GM23338 (cell line): ENCODE measurements at regions not wholly inside any gene's neighbourhood (a gene's known extent, or its start where the extent isn't known, plus 50 kb on each side); places are given as distances from the start of the nearest gene placed in this dataset.

Experiments
- ATAC-seq: fragments of 200-7000 bp; cut with Tn5 transposase; 3 replicates; pipeline ENCODE4 v1.9.1; 2020
- DNase-seq: peaks from one replicate; pipeline ENCODE4 v3.0.0-alpha.2; 2015; ENCODE audit warnings: low spot score
- H2AFZ ChIP-seq: fragments of 200-600 bp; sonication (generic); 2 replicates; pipeline ENCODE4 v1.8.0; 2016; ENCODE audit warnings: antibody characterized with exemption, mild to moderate bottlenecking, moderate library complexity
- H3F3A ChIP-seq: fragments of 200-600 bp; sonication (generic); replicated peaks from 2 replicates; pipeline ENCODE4 v1.8.0; 2017; ENCODE audit warnings: antibody characterized with exemption, mixed run types, low read depth
- H3K27ac ChIP-seq: fragments of 200-600 bp; sonication (generic); 2 replicates; pipeline ENCODE4 v1.6.1; 2016; ENCODE audit warnings: low read depth
- H3K27me3 ChIP-seq: fragments of 200-600 bp; sonication (generic); 2 replicates; pipeline ENCODE4 v1.8.0; 2016; ENCODE audit warnings: mild to moderate bottlenecking, mixed run types, moderate library complexity; ENCODE audit not compliant: insufficient read depth
- H3K36me3 ChIP-seq: fragments of 200-600 bp; sonication (generic); 2 replicates; pipeline ENCODE4 v1.8.0; 2016; ENCODE audit warnings: mild to moderate bottlenecking; ENCODE audit not compliant: insufficient read depth
- H3K4me1 ChIP-seq: fragments of 200-600 bp; sonication (generic); 2 replicates; pipeline ENCODE4 v1.8.0; 2016; ENCODE audit warnings: mild to moderate bottlenecking, moderate library complexity; ENCODE audit not compliant: insufficient read depth
- H3K4me2 ChIP-seq: fragments of 200-600 bp; sonication (generic); 2 replicates; pipeline ENCODE4 v1.7.1; 2017; ENCODE audit warnings: mixed run types
- H3K4me3 ChIP-seq: fragments of 200-600 bp; sonication (generic); 2 replicates; pipeline ENCODE4 v1.6.1; 2016; ENCODE audit warnings: mixed run types
- H3K79me2 ChIP-seq: fragments of 200-600 bp; sonication (generic); replicated peaks from 2 replicates; pipeline ENCODE4 v1.8.0; 2017; ENCODE audit warnings: mild to moderate bottlenecking; ENCODE audit not compliant: insufficient read depth
- H3K9me2 ChIP-seq: fragments of 200-600 bp; sonication (generic); 2 replicates; pipeline ENCODE4 v1.8.0; 2017; ENCODE audit not compliant: insufficient read depth
- H4K20me1 ChIP-seq: fragments of 200-600 bp; sonication (generic); replicated peaks from 2 replicates; pipeline ENCODE4 v1.8.0; 2017; ENCODE audit warnings: mild to moderate bottlenecking; ENCODE audit not compliant: insufficient read depth
- H3K27ac Mint-ChIP-seq: 2 replicates; pipeline ENCODE4 v1.8.0; 2020; ENCODE audit warnings: inconsistent platforms, mild to moderate bottlenecking, moderate library complexity, mixed read lengths
- H3K27me3 Mint-ChIP-seq: 3 replicates; pipeline ENCODE4 v1.8.0; 2022; ENCODE audit warnings: low read depth, mild to moderate bottlenecking, moderate library complexity, mixed read lengths, inconsistent platforms; ENCODE audit not compliant: insufficient read depth, poor library complexity
- H3K36me3 Mint-ChIP-seq: 3 replicates; pipeline ENCODE4 v1.8.0; 2021; ENCODE audit warnings: low read depth, mild to moderate bottlenecking, inconsistent platforms, moderate library complexity, mixed read lengths
- H3K4me1 Mint-ChIP-seq: 3 replicates; pipeline ENCODE4 v1.8.0; 2020; ENCODE audit warnings: mild to moderate bottlenecking, inconsistent platforms, mixed read lengths
- H3K4me3 Mint-ChIP-seq: 3 replicates; pipeline ENCODE4 v1.8.0; 2021; ENCODE audit warnings: moderate library complexity, mild to moderate bottlenecking, inconsistent platforms, mixed read lengths
- H3K9me3 Mint-ChIP-seq: 3 replicates; pipeline ENCODE4 v1.8.0; 2020; ENCODE audit warnings: moderate library complexity, mild to moderate bottlenecking, inconsistent platforms, mixed read lengths
- CREB1 ChIP-seq: fragments of 250-450 bp; sonication (Bioruptor Pico); IDR thresholded peaks from 2 replicates; pipeline ENCODE4 v1.5.0; 2020; ENCODE audit warnings: low read depth, mild to moderate bottlenecking, moderate library complexity
- EZH2 ChIP-seq: fragments of 200-600 bp; sonication (generic); IDR thresholded peaks from one replicate; pipeline ENCODE4 v1.8.0; 2017; ENCODE audit warnings: antibody characterized with exemption, mild to moderate bottlenecking, low read depth; ENCODE audit not compliant: unreplicated experiment
- EZH2phosphoT487 ChIP-seq: fragments of 200-600 bp; sonication (generic); IDR thresholded peaks from one replicate; pipeline ENCODE4 v1.8.1; 2018; ENCODE audit warnings: antibody characterized with exemption; ENCODE audit not compliant: unreplicated experiment
- JUNB ChIP-seq: IDR thresholded peaks from one replicate; pipeline ENCODE4 v1.6.1; 2016; ENCODE audit warnings: antibody characterized with exemption; ENCODE audit not compliant: unreplicated experiment
- NANOG ChIP-seq: IDR thresholded peaks from 2 replicates; pipeline ENCODE4 v1.6.1; 2016; ENCODE audit warnings: antibody characterized with exemption, borderline replicate concordance
- POLR2AphosphoS5 ChIP-seq: IDR thresholded peaks from 2 replicates; pipeline ENCODE4 v1.6.1; 2016; ENCODE audit warnings: antibody characterized with exemption, low read depth
- STAT1 ChIP-seq: IDR thresholded peaks from one replicate; pipeline ENCODE4 v1.6.1; 2016; ENCODE audit warnings: antibody characterized with exemption; ENCODE audit not compliant: unreplicated experiment
- ZNF114 ChIP-seq: fragments of 250-450 bp; sonication (Bioruptor Pico); IDR thresholded peaks from 2 replicates; pipeline ENCODE4 v1.5.0; 2020; ENCODE audit warnings: mild to moderate bottlenecking, moderate library complexity
- ZNF331 ChIP-seq: fragments of 250-450 bp; sonication (Bioruptor Pico); IDR thresholded peaks from 2 replicates; pipeline ENCODE4 v1.5.0; 2020; ENCODE audit warnings: low read depth, mild to moderate bottlenecking, moderate library complexity
- TF ChIP-seq, protein P1 (sequence below): IDR thresholded peaks from one replicate; pipeline ENCODE4 v1.6.1; 2018; ENCODE audit warnings: antibody characterized with exemption; ENCODE audit not compliant: unreplicated experiment
- TF ChIP-seq, protein P2 (sequence below): fragments of 250-450 bp; sonication (Bioruptor Pico); IDR thresholded peaks from 2 replicates; pipeline ENCODE4 v1.5.0; 2020; ENCODE audit warnings: mild to moderate bottlenecking, moderate library complexity
- TF ChIP-seq, protein P3 (sequence below), 2 experiments: fragments of 200-600 bp in 1 of 2; sonication (generic) in 1 of 2; conservative IDR thresholded peaks; 2 replicates each; pipeline versions ENCODE4 v1.5.1 to v1.6.1; 2016 to 2017; ENCODE audit warnings: antibody characterized with exemption in 2 of 2, low read depth in 2 of 2, mild to moderate bottlenecking in 2 of 2, moderate library complexity in 1 of 2
- TF ChIP-seq, protein P4 (sequence below): IDR thresholded peaks from 2 replicates; pipeline ENCODE4 v1.6.1; 2016; ENCODE audit warnings: antibody characterized with exemption

GRCh38 chr5:143662020-143662419 lies 149.9 kb upstream of the HMHB1 start:
- H3K4me1 ChIP-seq, result no peaks in the 10 kb centered on the region
- no peaks in the 10 kb centered on the region for H3K36me3 ChIP-seq
- H3K79me2 ChIP-seq, result no peaks in the 10 kb centered on the region
- no peak overlapping the region for H3K4me3 Mint-ChIP-seq
- DNase-seq (no peak), ATAC-seq (no peak)
- no peak overlapping the region for H3K4me3 ChIP-seq
- no peaks in the 10 kb centered on the region for H3K27me3 Mint-ChIP-seq
- no peaks in the 10 kb centered on the region for H4K20me1 ChIP-seq
- no peaks in the 10 kb centered on the region for H3K9me3 Mint-ChIP-seq
- TF ChIP-seq, protein P1, sequence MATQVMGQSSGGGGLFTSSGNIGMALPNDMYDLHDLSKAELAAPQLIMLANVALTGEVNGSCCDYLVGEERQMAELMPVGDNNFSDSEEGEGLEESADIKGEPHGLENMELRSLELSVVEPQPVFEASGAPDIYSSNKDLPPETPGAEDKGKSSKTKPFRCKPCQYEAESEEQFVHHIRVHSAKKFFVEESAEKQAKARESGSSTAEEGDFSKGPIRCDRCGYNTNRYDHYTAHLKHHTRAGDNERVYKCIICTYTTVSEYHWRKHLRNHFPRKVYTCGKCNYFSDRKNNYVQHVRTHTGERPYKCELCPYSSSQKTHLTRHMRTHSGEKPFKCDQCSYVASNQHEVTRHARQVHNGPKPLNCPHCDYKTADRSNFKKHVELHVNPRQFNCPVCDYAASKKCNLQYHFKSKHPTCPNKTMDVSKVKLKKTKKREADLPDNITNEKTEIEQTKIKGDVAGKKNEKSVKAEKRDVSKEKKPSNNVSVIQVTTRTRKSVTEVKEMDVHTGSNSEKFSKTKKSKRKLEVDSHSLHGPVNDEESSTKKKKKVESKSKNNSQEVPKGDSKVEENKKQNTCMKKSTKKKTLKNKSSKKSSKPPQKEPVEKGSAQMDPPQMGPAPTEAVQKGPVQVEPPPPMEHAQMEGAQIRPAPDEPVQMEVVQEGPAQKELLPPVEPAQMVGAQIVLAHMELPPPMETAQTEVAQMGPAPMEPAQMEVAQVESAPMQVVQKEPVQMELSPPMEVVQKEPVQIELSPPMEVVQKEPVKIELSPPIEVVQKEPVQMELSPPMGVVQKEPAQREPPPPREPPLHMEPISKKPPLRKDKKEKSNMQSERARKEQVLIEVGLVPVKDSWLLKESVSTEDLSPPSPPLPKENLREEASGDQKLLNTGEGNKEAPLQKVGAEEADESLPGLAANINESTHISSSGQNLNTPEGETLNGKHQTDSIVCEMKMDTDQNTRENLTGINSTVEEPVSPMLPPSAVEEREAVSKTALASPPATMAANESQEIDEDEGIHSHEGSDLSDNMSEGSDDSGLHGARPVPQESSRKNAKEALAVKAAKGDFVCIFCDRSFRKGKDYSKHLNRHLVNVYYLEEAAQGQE, result no peak
- TF ChIP-seq STAT1 (no peak), EZH2phosphoT487 (no peak), JUNB (no peak), NANOG (no peak), CREB1 (CRISPR knock-in tag) (no peak), ZNF114 (CRISPR knock-in tag) (no peak), ZNF331 (CRISPR knock-in tag) (no peak), EZH2 (no peak), POLR2AphosphoS5 (no peak)
- TF ChIP-seq, protein P2, sequence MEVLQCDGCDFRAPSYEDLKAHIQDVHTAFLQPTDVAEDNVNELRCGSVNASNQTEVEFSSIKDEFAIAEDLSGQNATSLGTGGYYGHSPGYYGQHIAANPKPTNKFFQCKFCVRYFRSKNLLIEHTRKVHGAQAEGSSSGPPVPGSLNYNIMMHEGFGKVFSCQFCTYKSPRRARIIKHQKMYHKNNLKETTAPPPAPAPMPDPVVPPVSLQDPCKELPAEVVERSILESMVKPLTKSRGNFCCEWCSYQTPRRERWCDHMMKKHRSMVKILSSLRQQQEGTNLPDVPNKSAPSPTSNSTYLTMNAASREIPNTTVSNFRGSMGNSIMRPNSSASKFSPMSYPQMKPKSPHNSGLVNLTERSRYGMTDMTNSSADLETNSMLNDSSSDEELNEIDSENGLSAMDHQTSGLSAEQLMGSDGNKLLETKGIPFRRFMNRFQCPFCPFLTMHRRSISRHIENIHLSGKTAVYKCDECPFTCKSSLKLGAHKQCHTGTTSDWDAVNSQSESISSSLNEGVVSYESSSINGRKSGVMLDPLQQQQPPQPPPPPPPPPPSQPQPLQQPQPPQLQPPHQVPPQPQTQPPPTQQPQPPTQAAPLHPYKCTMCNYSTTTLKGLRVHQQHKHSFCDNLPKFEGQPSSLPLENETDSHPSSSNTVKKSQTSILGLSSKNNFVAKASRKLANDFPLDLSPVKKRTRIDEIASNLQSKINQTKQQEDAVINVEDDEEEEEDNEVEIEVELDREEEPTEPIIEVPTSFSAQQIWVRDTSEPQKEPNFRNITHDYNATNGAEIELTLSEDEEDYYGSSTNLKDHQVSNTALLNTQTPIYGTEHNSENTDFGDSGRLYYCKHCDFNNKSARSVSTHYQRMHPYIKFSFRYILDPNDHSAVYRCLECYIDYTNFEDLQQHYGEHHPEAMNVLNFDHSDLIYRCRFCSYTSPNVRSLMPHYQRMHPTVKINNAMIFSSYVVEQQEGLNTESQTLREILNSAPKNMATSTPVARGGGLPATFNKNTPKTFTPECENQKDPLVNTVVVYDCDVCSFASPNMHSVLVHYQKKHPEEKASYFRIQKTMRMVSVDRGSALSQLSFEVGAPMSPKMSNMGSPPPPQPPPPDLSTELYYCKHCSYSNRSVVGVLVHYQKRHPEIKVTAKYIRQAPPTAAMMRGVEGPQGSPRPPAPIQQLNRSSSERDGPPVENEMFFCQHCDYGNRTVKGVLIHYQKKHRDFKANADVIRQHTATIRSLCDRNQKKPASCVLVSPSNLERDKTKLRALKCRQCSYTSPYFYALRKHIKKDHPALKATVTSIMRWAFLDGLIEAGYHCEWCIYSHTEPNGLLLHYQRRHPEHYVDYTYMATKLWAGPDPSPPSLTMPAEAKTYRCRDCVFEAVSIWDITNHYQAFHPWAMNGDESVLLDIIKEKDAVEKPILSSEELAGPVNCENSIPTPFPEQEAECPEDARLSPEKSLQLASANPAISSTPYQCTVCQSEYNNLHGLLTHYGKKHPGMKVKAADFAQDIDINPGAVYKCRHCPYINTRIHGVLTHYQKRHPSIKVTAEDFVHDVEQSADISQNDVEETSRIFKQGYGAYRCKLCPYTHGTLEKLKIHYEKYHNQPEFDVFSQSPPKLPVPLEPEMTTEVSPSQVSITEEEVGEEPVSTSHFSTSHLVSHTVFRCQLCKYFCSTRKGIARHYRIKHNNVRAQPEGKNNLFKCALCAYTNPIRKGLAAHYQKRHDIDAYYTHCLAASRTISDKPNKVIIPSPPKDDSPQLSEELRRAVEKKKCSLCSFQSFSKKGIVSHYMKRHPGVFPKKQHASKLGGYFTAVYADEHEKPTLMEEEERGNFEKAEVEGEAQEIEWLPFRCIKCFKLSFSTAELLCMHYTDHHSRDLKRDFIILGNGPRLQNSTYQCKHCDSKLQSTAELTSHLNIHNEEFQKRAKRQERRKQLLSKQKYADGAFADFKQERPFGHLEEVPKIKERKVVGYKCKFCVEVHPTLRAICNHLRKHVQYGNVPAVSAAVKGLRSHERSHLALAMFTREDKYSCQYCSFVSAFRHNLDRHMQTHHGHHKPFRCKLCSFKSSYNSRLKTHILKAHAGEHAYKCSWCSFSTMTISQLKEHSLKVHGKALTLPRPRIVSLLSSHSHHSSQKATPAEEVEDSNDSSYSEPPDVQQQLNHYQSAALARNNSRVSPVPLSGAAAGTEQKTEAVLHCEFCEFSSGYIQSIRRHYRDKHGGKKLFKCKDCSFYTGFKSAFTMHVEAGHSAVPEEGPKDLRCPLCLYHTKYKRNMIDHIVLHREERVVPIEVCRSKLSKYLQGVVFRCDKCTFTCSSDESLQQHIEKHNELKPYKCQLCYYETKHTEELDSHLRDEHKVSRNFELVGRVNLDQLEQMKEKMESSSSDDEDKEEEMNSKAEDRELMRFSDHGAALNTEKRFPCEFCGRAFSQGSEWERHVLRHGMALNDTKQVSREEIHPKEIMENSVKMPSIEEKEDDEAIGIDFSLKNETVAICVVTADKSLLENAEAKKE (CRISPR knock-in tag), result no peak
- TF ChIP-seq, protein P3, sequence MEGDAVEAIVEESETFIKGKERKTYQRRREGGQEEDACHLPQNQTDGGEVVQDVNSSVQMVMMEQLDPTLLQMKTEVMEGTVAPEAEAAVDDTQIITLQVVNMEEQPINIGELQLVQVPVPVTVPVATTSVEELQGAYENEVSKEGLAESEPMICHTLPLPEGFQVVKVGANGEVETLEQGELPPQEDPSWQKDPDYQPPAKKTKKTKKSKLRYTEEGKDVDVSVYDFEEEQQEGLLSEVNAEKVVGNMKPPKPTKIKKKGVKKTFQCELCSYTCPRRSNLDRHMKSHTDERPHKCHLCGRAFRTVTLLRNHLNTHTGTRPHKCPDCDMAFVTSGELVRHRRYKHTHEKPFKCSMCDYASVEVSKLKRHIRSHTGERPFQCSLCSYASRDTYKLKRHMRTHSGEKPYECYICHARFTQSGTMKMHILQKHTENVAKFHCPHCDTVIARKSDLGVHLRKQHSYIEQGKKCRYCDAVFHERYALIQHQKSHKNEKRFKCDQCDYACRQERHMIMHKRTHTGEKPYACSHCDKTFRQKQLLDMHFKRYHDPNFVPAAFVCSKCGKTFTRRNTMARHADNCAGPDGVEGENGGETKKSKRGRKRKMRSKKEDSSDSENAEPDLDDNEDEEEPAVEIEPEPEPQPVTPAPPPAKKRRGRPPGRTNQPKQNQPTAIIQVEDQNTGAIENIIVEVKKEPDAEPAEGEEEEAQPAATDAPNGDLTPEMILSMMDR (conservative IDR thresholded peaks at IDR 0.05; ENCODE audit: low read depth in 2 of 2), result no peak
- TF ChIP-seq, protein P4, sequence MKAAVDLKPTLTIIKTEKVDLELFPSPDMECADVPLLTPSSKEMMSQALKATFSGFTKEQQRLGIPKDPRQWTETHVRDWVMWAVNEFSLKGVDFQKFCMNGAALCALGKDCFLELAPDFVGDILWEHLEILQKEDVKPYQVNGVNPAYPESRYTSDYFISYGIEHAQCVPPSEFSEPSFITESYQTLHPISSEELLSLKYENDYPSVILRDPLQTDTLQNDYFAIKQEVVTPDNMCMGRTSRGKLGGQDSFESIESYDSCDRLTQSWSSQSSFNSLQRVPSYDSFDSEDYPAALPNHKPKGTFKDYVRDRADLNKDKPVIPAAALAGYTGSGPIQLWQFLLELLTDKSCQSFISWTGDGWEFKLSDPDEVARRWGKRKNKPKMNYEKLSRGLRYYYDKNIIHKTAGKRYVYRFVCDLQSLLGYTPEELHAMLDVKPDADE, result no peak
- H3K4me1 Mint-ChIP-seq, result no peaks in the 10 kb centered on the region; the same call in 2 of the 3 replicates
- H3F3A ChIP-seq, result no peaks in the 10 kb centered on the region
- H3K27ac Mint-ChIP-seq, result no peak overlapping the region
- H3K36me3 Mint-ChIP-seq, result no peaks in the 10 kb centered on the region
- no peak overlapping the region for H2AFZ ChIP-seq
- H3K4me2 ChIP-seq, result no peak overlapping the region
- no peaks in the 10 kb centered on the region for H3K27me3 ChIP-seq
- H3K9me2 ChIP-seq, result no peaks in the 10 kb centered on the region
- H3K27ac ChIP-seq, result no peak overlapping the region
